Ishikawa (cell line): ENCODE measurements at regions not wholly inside any gene's neighbourhood (a gene's known extent, or its start where the extent isn't known, plus 50 kb on each side); places are given as distances from the start of the nearest gene placed in this dataset.

Experiments
- CEBPB ChIP-seq: IDR thresholded peaks from 2 replicates; pipeline ENCODE4 v1.6.1; 2012
- CREB1 ChIP-seq: IDR thresholded peaks from 2 replicates; pipeline ENCODE4 v1.6.1; 2012; ENCODE audit warnings: low read depth
- EGR1 ChIP-seq: IDR thresholded peaks from 2 replicates; pipeline ENCODE4 v1.6.1; 2012
- EP300 ChIP-seq: IDR thresholded peaks from 2 replicates; pipeline ENCODE4 v1.6.1; 2012; ENCODE audit warnings: borderline replicate concordance
- FOXM1 ChIP-seq: IDR thresholded peaks from 2 replicates; pipeline ENCODE4 v1.6.1; 2012; ENCODE audit warnings: low read depth, borderline replicate concordance
- MAX ChIP-seq: IDR thresholded peaks from 2 replicates; pipeline ENCODE4 v1.6.1; 2012
- NFIC ChIP-seq: IDR thresholded peaks from 2 replicates; pipeline ENCODE4 v1.6.1; 2012
- RAD21 ChIP-seq: IDR thresholded peaks from 2 replicates; pipeline ENCODE4 v1.6.1; 2012; ENCODE audit warnings: low read depth
- REST ChIP-seq: IDR thresholded peaks from 2 replicates; pipeline ENCODE4 v1.6.1; 2012; ENCODE audit warnings: low read depth, mild to moderate bottlenecking
- TAF1 ChIP-seq: IDR thresholded peaks from 2 replicates; pipeline ENCODE4 v1.6.1; 2012; ENCODE audit warnings: low read depth, mild to moderate bottlenecking
- TCF12 ChIP-seq: IDR thresholded peaks from 2 replicates; pipeline ENCODE4 v1.6.1; 2012; ENCODE audit warnings: low read depth
- TEAD4 ChIP-seq: IDR thresholded peaks from 2 replicates; pipeline ENCODE4 v1.6.1; 2012
- USF1 ChIP-seq: IDR thresholded peaks from 2 replicates; pipeline ENCODE4 v1.6.1; 2012
- YY1 ChIP-seq: IDR thresholded peaks from 2 replicates; pipeline ENCODE4 v1.6.1; 2012; ENCODE audit warnings: low read depth
- ZBTB7A ChIP-seq: IDR thresholded peaks from 2 replicates; pipeline ENCODE4 v1.6.1; 2012; ENCODE audit warnings: low read depth

GRCh38 chr5:101534491-101535110 lies 631.5 kb upstream of the ST8SIA4 start:
- no peak for TF ChIP-seq FOXM1
- TF ChIP-seq ZBTB7A = no peak
- no peak for TF ChIP-seq YY1
- no peak for TF ChIP-seq TCF12
- no peak for TF ChIP-seq USF1
- TF ChIP-seq EP300 = no peak
- TF ChIP-seq CEBPB = no peak
- TF ChIP-seq CREB1 = no peak
- TF ChIP-seq TEAD4 = no peak
- TF ChIP-seq RAD21 = no peak
- TF ChIP-seq MAX = no peak
- no peak for TF ChIP-seq EGR1
- no peak for TF ChIP-seq REST
- no peak for TF ChIP-seq TAF1
- no peak for TF ChIP-seq NFIC

- no peak for TF ChIP-seq CREB1
- no peak for TF ChIP-seq REST
- TF ChIP-seq TCF12 = no peak
- no peak for TF ChIP-seq FOXM1
- TF ChIP-seq ZBTB7A = no peak
- no peak for TF ChIP-seq MAX
- TF ChIP-seq EP300 = no peak
- no peak for TF ChIP-seq TEAD4
- TF ChIP-seq EGR1 = no peak
- no peak for TF ChIP-seq CEBPB
Observed at GRCh38 chr5:101532430-101532829, 629.3 kb upstream of the ST8SIA4 start.

GRCh38 chr5:101531026-101531425 lies 627.9 kb upstream of the ST8SIA4 start:
- TF ChIP-seq ZBTB7A (no peak), CREB1 (no peak), CEBPB (no peak), EGR1 (no peak), YY1 (no peak), FOXM1 (no peak), MAX (no peak), USF1 (no peak)

- no peak for TF ChIP-seq EGR1
Observed at GRCh38 chr5:101520417-101520816, 617.3 kb upstream of the ST8SIA4 start.

GRCh38 chr5:101517795-101518194 lies 614.7 kb upstream of the ST8SIA4 start:
- TF ChIP-seq MAX (no peak), TCF12 (no peak), USF1 (no peak), EP300 (no peak), REST (no peak), RAD21 (no peak), FOXM1 (no peak), CEBPB (no peak)
